Skeletal muscle satellite cell (primary cell): ENCODE measurements at regions not wholly inside any gene's neighbourhood (a gene's known extent, or its start where the extent isn't known, plus 50 kb on each side); places are given as distances from the start of the nearest gene placed in this dataset.
"Not testable (repeated sequence)": the region's sequence is repeated elsewhere in the genome, so short reads cannot be mapped to it uniquely, and the experiment has no call there.

ENCODE experiments used
- H3K27me3 ChIP-seq: 2 replicates; pipeline ENCODE4 v1.7.0; 2013; ENCODE audit warnings: low read length; ENCODE audit not compliant: control insufficient read depth, insufficient read depth
- H3K36me3 ChIP-seq: 2 replicates; pipeline ENCODE4 v1.7.0; 2013; ENCODE audit warnings: mild to moderate bottlenecking, control low read depth, low read length; ENCODE audit not compliant: insufficient read depth
- H3K4me1 ChIP-seq: 2 replicates; pipeline ENCODE4 v1.7.0; 2013; ENCODE audit warnings: low read length; ENCODE audit not compliant: control insufficient read depth, insufficient read depth
- H3K4me2 ChIP-seq: 2 replicates; pipeline ENCODE4 v1.7.0; 2013; ENCODE audit warnings: mild to moderate bottlenecking, low read length
- H3K4me3 ChIP-seq: 2 replicates; pipeline ENCODE4 v1.7.0; 2013; ENCODE audit warnings: low read length
- H3K9ac ChIP-seq: 2 replicates; pipeline ENCODE4 v1.7.0; 2013; ENCODE audit warnings: mild to moderate bottlenecking, low read depth, low read length, moderate library complexity
- H3K9me3 ChIP-seq: replicated peaks from 2 replicates; pipeline ENCODE4 v1.7.0; 2013; ENCODE audit warnings: mild to moderate bottlenecking, control low read depth, low read length

- no peak overlapping the region for H3K4me3 ChIP-seq
- H3K4me2 ChIP-seq, result no peak overlapping the region
- no peaks in the 10 kb centered on the region for H3K27me3 ChIP-seq
- no peak overlapping the region for H3K9ac ChIP-seq
- no peaks in the 10 kb centered on the region for H3K9me3 ChIP-seq
- H3K4me1 ChIP-seq, result peaks cover 7% of the 10 kb centered on the region
- no peaks in the 10 kb centered on the region for H3K36me3 ChIP-seq
Observed at GRCh38 chr5:58294598-58295305, 165.1 kb downstream of the PLK2 start.

- not testable (repeated sequence) for H3K4me2 ChIP-seq, H3K4me1 ChIP-seq, H3K4me3 ChIP-seq, H3K36me3 ChIP-seq, H3K27me3 ChIP-seq, H3K9ac ChIP-seq, H3K9me3 ChIP-seq
Observed at GRCh38 chr5:58288275-58288674, 171.6 kb downstream of the PLK2 start.

GRCh38 chr5:58286741-58287140 is 173.1 kb downstream of the PLK2 start:
- H3K9me3 ChIP-seq, result no peaks in the 10 kb centered on the region
- no peak overlapping the region for H3K4me2 ChIP-seq
- H3K9ac ChIP-seq, result no peak overlapping the region
- H3K4me1 ChIP-seq, result no peaks in the 10 kb centered on the region
- no peaks in the 10 kb centered on the region for H3K27me3 ChIP-seq
- no peaks in the 10 kb centered on the region for H3K36me3 ChIP-seq
- no peak overlapping the region for H3K4me3 ChIP-seq

- no peaks in the 10 kb centered on the region for H3K27me3 ChIP-seq
- H3K36me3 ChIP-seq, result no peaks in the 10 kb centered on the region
- no peaks in the 10 kb centered on the region for H3K9me3 ChIP-seq
- no peak overlapping the region for H3K4me2 ChIP-seq
- no peak overlapping the region for H3K9ac ChIP-seq
- H3K4me1 ChIP-seq, result no peaks in the 10 kb centered on the region
- no peak overlapping the region for H3K4me3 ChIP-seq
Observed at GRCh38 chr5:58285900-58286299, 174.0 kb downstream of the PLK2 start.

GRCh38 chr5:58284886-58285285 is 175.0 kb downstream of the PLK2 start:
- Histone ChIP-seq H3K9ac (no peak overlapping the region), H3K9me3 (no peaks in the 10 kb centered on the region), H3K36me3 (no peaks in the 10 kb centered on the region), H3K4me2 (no peak overlapping the region), H3K4me3 (no peak overlapping the region), H3K4me1 (no peaks in the 10 kb centered on the region), H3K27me3 (no peaks in the 10 kb centered on the region)

GRCh38 chr5:58281189-58281588 is 178.7 kb downstream of the PLK2 start:
- no peaks in the 10 kb centered on the region for H3K9me3 ChIP-seq
- H3K9ac ChIP-seq, result no peak overlapping the region
- H3K4me1 ChIP-seq, result no peaks in the 10 kb centered on the region
- H3K36me3 ChIP-seq, result no peaks in the 10 kb centered on the region
- H3K27me3 ChIP-seq, result no peaks in the 10 kb centered on the region
- H3K4me2 ChIP-seq, result no peak overlapping the region
- H3K4me3 ChIP-seq, result no peak overlapping the region

- Histone ChIP-seq H3K9ac (no peak overlapping the region), H3K4me1 (no peaks in the 10 kb centered on the region), H3K9me3 (no peaks in the 10 kb centered on the region), H3K36me3 (no peaks in the 10 kb centered on the region), H3K4me3 (no peak overlapping the region), H3K27me3 (no peaks in the 10 kb centered on the region), H3K4me2 (no peak overlapping the region)
Observed at GRCh38 chr5:58279259-58279658, 180.6 kb downstream of the PLK2 start.

GRCh38 chr5:58276431-58276830 is 183.5 kb downstream of the PLK2 start:
- H3K4me1 ChIP-seq, result peaks cover 10% of the 10 kb centered on the region
- H3K9ac ChIP-seq, result no peak overlapping the region
- H3K27me3 ChIP-seq, result no peaks in the 10 kb centered on the region
- no peaks in the 10 kb centered on the region for H3K9me3 ChIP-seq
- H3K36me3 ChIP-seq, result no peaks in the 10 kb centered on the region
- no peak overlapping the region for H3K4me3 ChIP-seq
- H3K4me2 ChIP-seq, result no peak overlapping the region

GRCh38 chr5:58275516-58275915 is 184.4 kb downstream of the PLK2 start:
- Histone ChIP-seq H3K4me1 (peaks cover 10% of the 10 kb centered on the region), H3K9ac (no peak overlapping the region), H3K4me2 (no peak overlapping the region)

GRCh38 chr5:58274191-58274590 is 185.7 kb downstream of the PLK2 start:
- Histone ChIP-seq H3K4me3 (no peak overlapping the region), H3K4me2 (no peak overlapping the region), H3K36me3 (no peaks in the 10 kb centered on the region), H3K9me3 (no peaks in the 10 kb centered on the region), H3K9ac (no peak overlapping the region), H3K4me1 (peaks cover 10% of the 10 kb centered on the region), H3K27me3 (no peaks in the 10 kb centered on the region)

More at GRCh38 chr5:58275516-58275915, 184.4 kb downstream of the PLK2 start:
- Histone ChIP-seq H3K4me3 (no peak overlapping the region), H3K9me3 (no peaks in the 10 kb centered on the region), H3K27me3 (no peaks in the 10 kb centered on the region), H3K36me3 (no peaks in the 10 kb centered on the region)

- no peak overlapping the region for H3K4me2 ChIP-seq
- H3K4me3 ChIP-seq, result no peak overlapping the region
- H3K36me3 ChIP-seq, result no peaks in the 10 kb centered on the region
- H3K27me3 ChIP-seq, result no peaks in the 10 kb centered on the region
- H3K9ac ChIP-seq, result no peak overlapping the region
- H3K4me1 ChIP-seq, result peaks cover 10% of the 10 kb centered on the region
- no peaks in the 10 kb centered on the region for H3K9me3 ChIP-seq
Observed at GRCh38 chr5:58273711-58274110, 186.2 kb downstream of the PLK2 start.

GRCh38 chr5:58268268-58268667 is 191.6 kb downstream of the PLK2 start:
- Histone ChIP-seq H3K4me1 (peaks cover 3% of the 10 kb centered on the region), H3K36me3 (no peaks in the 10 kb centered on the region), H3K9ac (no peak overlapping the region), H3K4me2 (no peak overlapping the region), H3K27me3 (no peaks in the 10 kb centered on the region), H3K9me3 (no peaks in the 10 kb centered on the region), H3K4me3 (no peak overlapping the region)
